GM23338 (cell line): ENCODE measurements at regions not wholly inside any gene's neighbourhood (a gene's known extent, or its start where the extent isn't known, plus 50 kb on each side); places are given as distances from the start of the nearest gene placed in this dataset.

Source experiments
- ATAC-seq: fragments of 200-7000 bp; cut with Tn5 transposase; 3 replicates; pipeline ENCODE4 v1.9.1; 2020
- DNase-seq: peaks from one replicate; pipeline ENCODE4 v3.0.0-alpha.2; 2015; ENCODE audit warnings: low spot score
- H2AFZ ChIP-seq: fragments of 200-600 bp; sonication (generic); 2 replicates; pipeline ENCODE4 v1.8.0; 2016; ENCODE audit warnings: antibody characterized with exemption, mild to moderate bottlenecking, moderate library complexity
- H3F3A ChIP-seq: fragments of 200-600 bp; sonication (generic); replicated peaks from 2 replicates; pipeline ENCODE4 v1.8.0; 2017; ENCODE audit warnings: antibody characterized with exemption, mixed run types, low read depth
- H3K27ac ChIP-seq: fragments of 200-600 bp; sonication (generic); 2 replicates; pipeline ENCODE4 v1.6.1; 2016; ENCODE audit warnings: low read depth
- H3K27me3 ChIP-seq: fragments of 200-600 bp; sonication (generic); 2 replicates; pipeline ENCODE4 v1.8.0; 2016; ENCODE audit warnings: mild to moderate bottlenecking, mixed run types, moderate library complexity; ENCODE audit not compliant: insufficient read depth
- H3K36me3 ChIP-seq: fragments of 200-600 bp; sonication (generic); 2 replicates; pipeline ENCODE4 v1.8.0; 2016; ENCODE audit warnings: mild to moderate bottlenecking; ENCODE audit not compliant: insufficient read depth
- H3K4me1 ChIP-seq: fragments of 200-600 bp; sonication (generic); 2 replicates; pipeline ENCODE4 v1.8.0; 2016; ENCODE audit warnings: mild to moderate bottlenecking, moderate library complexity; ENCODE audit not compliant: insufficient read depth
- H3K4me2 ChIP-seq: fragments of 200-600 bp; sonication (generic); 2 replicates; pipeline ENCODE4 v1.7.1; 2017; ENCODE audit warnings: mixed run types
- H3K4me3 ChIP-seq: fragments of 200-600 bp; sonication (generic); 2 replicates; pipeline ENCODE4 v1.6.1; 2016; ENCODE audit warnings: mixed run types
- H3K79me2 ChIP-seq: fragments of 200-600 bp; sonication (generic); replicated peaks from 2 replicates; pipeline ENCODE4 v1.8.0; 2017; ENCODE audit warnings: mild to moderate bottlenecking; ENCODE audit not compliant: insufficient read depth
- H3K9me2 ChIP-seq: fragments of 200-600 bp; sonication (generic); 2 replicates; pipeline ENCODE4 v1.8.0; 2017; ENCODE audit not compliant: insufficient read depth
- H4K20me1 ChIP-seq: fragments of 200-600 bp; sonication (generic); replicated peaks from 2 replicates; pipeline ENCODE4 v1.8.0; 2017; ENCODE audit warnings: mild to moderate bottlenecking; ENCODE audit not compliant: insufficient read depth
- H3K27ac Mint-ChIP-seq: 2 replicates; pipeline ENCODE4 v1.8.0; 2020; ENCODE audit warnings: inconsistent platforms, mild to moderate bottlenecking, moderate library complexity, mixed read lengths
- H3K27me3 Mint-ChIP-seq: 3 replicates; pipeline ENCODE4 v1.8.0; 2022; ENCODE audit warnings: low read depth, mild to moderate bottlenecking, moderate library complexity, mixed read lengths, inconsistent platforms; ENCODE audit not compliant: insufficient read depth, poor library complexity
- H3K36me3 Mint-ChIP-seq: 3 replicates; pipeline ENCODE4 v1.8.0; 2021; ENCODE audit warnings: low read depth, mild to moderate bottlenecking, inconsistent platforms, moderate library complexity, mixed read lengths
- H3K4me1 Mint-ChIP-seq: 3 replicates; pipeline ENCODE4 v1.8.0; 2020; ENCODE audit warnings: mild to moderate bottlenecking, inconsistent platforms, mixed read lengths
- H3K4me3 Mint-ChIP-seq: 3 replicates; pipeline ENCODE4 v1.8.0; 2021; ENCODE audit warnings: moderate library complexity, mild to moderate bottlenecking, inconsistent platforms, mixed read lengths
- H3K9me3 Mint-ChIP-seq: 3 replicates; pipeline ENCODE4 v1.8.0; 2020; ENCODE audit warnings: moderate library complexity, mild to moderate bottlenecking, inconsistent platforms, mixed read lengths
- CREB1 ChIP-seq: fragments of 250-450 bp; sonication (Bioruptor Pico); IDR thresholded peaks from 2 replicates; pipeline ENCODE4 v1.5.0; 2020; ENCODE audit warnings: low read depth, mild to moderate bottlenecking, moderate library complexity
- CTCF ChIP-seq, 2 experiments: fragments of 200-600 bp in 1 of 2; sonication (generic) in 1 of 2; conservative IDR thresholded peaks; 2 replicates each; pipeline versions ENCODE4 v1.5.1 to v1.6.1; 2016 to 2017; ENCODE audit warnings: antibody characterized with exemption in 2 of 2, low read depth in 2 of 2, mild to moderate bottlenecking in 2 of 2, moderate library complexity in 1 of 2
- ETS1 ChIP-seq: IDR thresholded peaks from 2 replicates; pipeline ENCODE4 v1.6.1; 2016; ENCODE audit warnings: antibody characterized with exemption
- EZH2 ChIP-seq: fragments of 200-600 bp; sonication (generic); IDR thresholded peaks from one replicate; pipeline ENCODE4 v1.8.0; 2017; ENCODE audit warnings: antibody characterized with exemption, mild to moderate bottlenecking, low read depth; ENCODE audit not compliant: unreplicated experiment
- EZH2phosphoT487 ChIP-seq: fragments of 200-600 bp; sonication (generic); IDR thresholded peaks from one replicate; pipeline ENCODE4 v1.8.1; 2018; ENCODE audit warnings: antibody characterized with exemption; ENCODE audit not compliant: unreplicated experiment
- JUNB ChIP-seq: IDR thresholded peaks from one replicate; pipeline ENCODE4 v1.6.1; 2016; ENCODE audit warnings: antibody characterized with exemption; ENCODE audit not compliant: unreplicated experiment
- NANOG ChIP-seq: IDR thresholded peaks from 2 replicates; pipeline ENCODE4 v1.6.1; 2016; ENCODE audit warnings: antibody characterized with exemption, borderline replicate concordance
- POLR2AphosphoS5 ChIP-seq: IDR thresholded peaks from 2 replicates; pipeline ENCODE4 v1.6.1; 2016; ENCODE audit warnings: antibody characterized with exemption, low read depth
- REST ChIP-seq: IDR thresholded peaks from one replicate; pipeline ENCODE4 v1.6.1; 2018; ENCODE audit warnings: antibody characterized with exemption; ENCODE audit not compliant: unreplicated experiment
- STAT1 ChIP-seq: IDR thresholded peaks from one replicate; pipeline ENCODE4 v1.6.1; 2016; ENCODE audit warnings: antibody characterized with exemption; ENCODE audit not compliant: unreplicated experiment
- ZNF114 ChIP-seq: fragments of 250-450 bp; sonication (Bioruptor Pico); IDR thresholded peaks from 2 replicates; pipeline ENCODE4 v1.5.0; 2020; ENCODE audit warnings: mild to moderate bottlenecking, moderate library complexity
- ZNF331 ChIP-seq: fragments of 250-450 bp; sonication (Bioruptor Pico); IDR thresholded peaks from 2 replicates; pipeline ENCODE4 v1.5.0; 2020; ENCODE audit warnings: low read depth, mild to moderate bottlenecking, moderate library complexity
- TF ChIP-seq, protein P1 (sequence below): fragments of 250-450 bp; sonication (Bioruptor Pico); IDR thresholded peaks from 2 replicates; pipeline ENCODE4 v1.5.0; 2020; ENCODE audit warnings: mild to moderate bottlenecking, moderate library complexity

- Mint-ChIP-seq H3K9me3 (peaks cover 67% of the 10 kb centered on the region), H3K27ac (no peak overlapping the region), H3K4me1 (peaks cover 7% of the 10 kb centered on the region; the same call in 1 of the 3 replicates), H3K4me3 (no peak overlapping the region), H3K36me3 (peaks cover 5% of the 10 kb centered on the region; the same call in 1 of the 3 replicates), H3K27me3 (no peaks in the 10 kb centered on the region)
- H4K20me1 ChIP-seq: no peaks in the 10 kb centered on the region
- no peaks in the 10 kb centered on the region for H3K79me2 ChIP-seq
- DNase-seq (no peak), ATAC-seq (no peak)
- H3F3A ChIP-seq: no peaks in the 10 kb centered on the region
- no peaks in the 10 kb centered on the region for H3K9me2 ChIP-seq
- H3K36me3 ChIP-seq: no peaks in the 10 kb centered on the region
- H3K4me3 ChIP-seq: no peak overlapping the region
- H2AFZ ChIP-seq: no peak overlapping the region
- TF ChIP-seq STAT1 (no peak), NANOG (no peak), ETS1 (no peak), JUNB (no peak), ZNF331 (CRISPR knock-in tag) (no peak), CTCF (conservative IDR thresholded peaks at IDR 0.05; ENCODE audit: low read depth in 2 of 2) (no peak), POLR2AphosphoS5 (no peak), CREB1 (CRISPR knock-in tag) (no peak), EZH2 (no peak), REST (no peak), ZNF114 (CRISPR knock-in tag) (no peak), EZH2phosphoT487 (no peak)
- TF ChIP-seq, protein P1, sequence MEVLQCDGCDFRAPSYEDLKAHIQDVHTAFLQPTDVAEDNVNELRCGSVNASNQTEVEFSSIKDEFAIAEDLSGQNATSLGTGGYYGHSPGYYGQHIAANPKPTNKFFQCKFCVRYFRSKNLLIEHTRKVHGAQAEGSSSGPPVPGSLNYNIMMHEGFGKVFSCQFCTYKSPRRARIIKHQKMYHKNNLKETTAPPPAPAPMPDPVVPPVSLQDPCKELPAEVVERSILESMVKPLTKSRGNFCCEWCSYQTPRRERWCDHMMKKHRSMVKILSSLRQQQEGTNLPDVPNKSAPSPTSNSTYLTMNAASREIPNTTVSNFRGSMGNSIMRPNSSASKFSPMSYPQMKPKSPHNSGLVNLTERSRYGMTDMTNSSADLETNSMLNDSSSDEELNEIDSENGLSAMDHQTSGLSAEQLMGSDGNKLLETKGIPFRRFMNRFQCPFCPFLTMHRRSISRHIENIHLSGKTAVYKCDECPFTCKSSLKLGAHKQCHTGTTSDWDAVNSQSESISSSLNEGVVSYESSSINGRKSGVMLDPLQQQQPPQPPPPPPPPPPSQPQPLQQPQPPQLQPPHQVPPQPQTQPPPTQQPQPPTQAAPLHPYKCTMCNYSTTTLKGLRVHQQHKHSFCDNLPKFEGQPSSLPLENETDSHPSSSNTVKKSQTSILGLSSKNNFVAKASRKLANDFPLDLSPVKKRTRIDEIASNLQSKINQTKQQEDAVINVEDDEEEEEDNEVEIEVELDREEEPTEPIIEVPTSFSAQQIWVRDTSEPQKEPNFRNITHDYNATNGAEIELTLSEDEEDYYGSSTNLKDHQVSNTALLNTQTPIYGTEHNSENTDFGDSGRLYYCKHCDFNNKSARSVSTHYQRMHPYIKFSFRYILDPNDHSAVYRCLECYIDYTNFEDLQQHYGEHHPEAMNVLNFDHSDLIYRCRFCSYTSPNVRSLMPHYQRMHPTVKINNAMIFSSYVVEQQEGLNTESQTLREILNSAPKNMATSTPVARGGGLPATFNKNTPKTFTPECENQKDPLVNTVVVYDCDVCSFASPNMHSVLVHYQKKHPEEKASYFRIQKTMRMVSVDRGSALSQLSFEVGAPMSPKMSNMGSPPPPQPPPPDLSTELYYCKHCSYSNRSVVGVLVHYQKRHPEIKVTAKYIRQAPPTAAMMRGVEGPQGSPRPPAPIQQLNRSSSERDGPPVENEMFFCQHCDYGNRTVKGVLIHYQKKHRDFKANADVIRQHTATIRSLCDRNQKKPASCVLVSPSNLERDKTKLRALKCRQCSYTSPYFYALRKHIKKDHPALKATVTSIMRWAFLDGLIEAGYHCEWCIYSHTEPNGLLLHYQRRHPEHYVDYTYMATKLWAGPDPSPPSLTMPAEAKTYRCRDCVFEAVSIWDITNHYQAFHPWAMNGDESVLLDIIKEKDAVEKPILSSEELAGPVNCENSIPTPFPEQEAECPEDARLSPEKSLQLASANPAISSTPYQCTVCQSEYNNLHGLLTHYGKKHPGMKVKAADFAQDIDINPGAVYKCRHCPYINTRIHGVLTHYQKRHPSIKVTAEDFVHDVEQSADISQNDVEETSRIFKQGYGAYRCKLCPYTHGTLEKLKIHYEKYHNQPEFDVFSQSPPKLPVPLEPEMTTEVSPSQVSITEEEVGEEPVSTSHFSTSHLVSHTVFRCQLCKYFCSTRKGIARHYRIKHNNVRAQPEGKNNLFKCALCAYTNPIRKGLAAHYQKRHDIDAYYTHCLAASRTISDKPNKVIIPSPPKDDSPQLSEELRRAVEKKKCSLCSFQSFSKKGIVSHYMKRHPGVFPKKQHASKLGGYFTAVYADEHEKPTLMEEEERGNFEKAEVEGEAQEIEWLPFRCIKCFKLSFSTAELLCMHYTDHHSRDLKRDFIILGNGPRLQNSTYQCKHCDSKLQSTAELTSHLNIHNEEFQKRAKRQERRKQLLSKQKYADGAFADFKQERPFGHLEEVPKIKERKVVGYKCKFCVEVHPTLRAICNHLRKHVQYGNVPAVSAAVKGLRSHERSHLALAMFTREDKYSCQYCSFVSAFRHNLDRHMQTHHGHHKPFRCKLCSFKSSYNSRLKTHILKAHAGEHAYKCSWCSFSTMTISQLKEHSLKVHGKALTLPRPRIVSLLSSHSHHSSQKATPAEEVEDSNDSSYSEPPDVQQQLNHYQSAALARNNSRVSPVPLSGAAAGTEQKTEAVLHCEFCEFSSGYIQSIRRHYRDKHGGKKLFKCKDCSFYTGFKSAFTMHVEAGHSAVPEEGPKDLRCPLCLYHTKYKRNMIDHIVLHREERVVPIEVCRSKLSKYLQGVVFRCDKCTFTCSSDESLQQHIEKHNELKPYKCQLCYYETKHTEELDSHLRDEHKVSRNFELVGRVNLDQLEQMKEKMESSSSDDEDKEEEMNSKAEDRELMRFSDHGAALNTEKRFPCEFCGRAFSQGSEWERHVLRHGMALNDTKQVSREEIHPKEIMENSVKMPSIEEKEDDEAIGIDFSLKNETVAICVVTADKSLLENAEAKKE (CRISPR knock-in tag): no peak
- H3K4me1 ChIP-seq: no peaks in the 10 kb centered on the region
- no peak overlapping the region for H3K4me2 ChIP-seq
- no peaks in the 10 kb centered on the region for H3K27me3 ChIP-seq
- H3K27ac ChIP-seq: no peak overlapping the region
These were observed 582.4 kb downstream of the CMPK2 start for GRCh38 chr2:6283259-6283658.
